HG03066 (cell line): ENCODE measurements at regions not wholly inside any gene's neighbourhood (a gene's known extent, or its start where the extent isn't known, plus 50 kb on each side); places are given as distances from the start of the nearest gene placed in this dataset.
"Not testable (repeated sequence)": the region's sequence is repeated elsewhere in the genome, so short reads cannot be mapped to it uniquely, and the experiment has no call there.

Experiments
- ATAC-seq: cut with Tn5 transposase; IDR thresholded peaks from one replicate; pipeline ENCODE4 v1.9.1; 2021; ENCODE audit warnings: low read depth; ENCODE audit not compliant: unreplicated experiment

- no peak for ATAC-seq
These were observed 124.6 kb upstream of the IQSEC1 start for GRCh38 chr3:13197795-13198194.

GRCh38 chr3:13197281-13197680 lies 124.1 kb upstream of the IQSEC1 start:
- no peak for ATAC-seq

- ATAC-seq = no peak
These were observed 122.1 kb upstream of the IQSEC1 start for GRCh38 chr3:13195374-13195773.

- ATAC-seq = no peak
These were observed 121.3 kb upstream of the IQSEC1 start for GRCh38 chr3:13194285-13195209.

DNA sequence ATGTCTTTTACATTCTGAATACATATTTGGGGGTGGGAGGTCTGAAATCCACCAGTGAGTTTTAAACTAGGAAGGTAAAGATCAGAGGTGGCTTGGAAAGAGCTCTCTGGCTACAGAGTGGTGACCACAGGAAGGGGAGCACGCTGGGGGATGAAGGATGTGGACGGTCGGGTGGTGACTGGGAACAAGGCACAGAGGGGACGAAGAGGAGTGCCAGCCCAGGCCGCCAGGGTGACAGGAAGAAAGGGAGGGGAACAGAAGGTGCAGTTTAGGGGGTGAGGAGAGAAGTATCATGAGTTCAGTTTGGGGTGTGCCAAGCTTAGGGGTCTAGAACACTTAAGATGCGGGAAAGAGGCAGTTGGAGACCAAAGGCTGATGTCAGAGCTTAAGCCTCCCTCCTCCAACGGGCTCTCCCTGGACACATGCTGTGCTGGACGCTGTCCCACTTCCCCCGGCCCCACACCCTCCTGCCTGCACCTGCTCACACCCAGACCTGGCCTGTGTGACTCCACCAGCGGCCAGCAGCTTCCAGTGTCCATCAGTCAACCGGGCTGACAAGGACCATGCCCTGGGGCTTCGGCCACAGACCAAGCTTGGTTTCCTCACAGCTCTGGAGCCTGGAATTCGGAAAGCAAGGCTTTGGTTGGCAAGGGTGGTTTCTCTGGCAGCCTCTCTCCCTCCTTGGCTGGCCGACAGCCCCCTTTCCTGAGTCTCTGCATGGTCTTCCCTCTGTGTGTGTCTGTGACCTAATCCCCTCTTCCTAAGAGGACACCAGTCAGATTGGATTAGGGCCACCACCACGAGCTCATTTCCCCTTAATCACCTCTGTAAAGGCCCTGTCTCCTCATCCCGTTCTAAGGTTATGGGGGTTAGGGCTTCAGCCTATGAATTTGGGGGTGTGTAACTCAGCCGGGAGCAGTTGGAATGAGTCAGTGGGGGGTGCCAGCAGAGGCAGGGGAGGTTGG lies 120.4 kb upstream of the IQSEC1 start:
- ATAC-seq = no peak

- no peak for ATAC-seq
These were observed 119.4 kb upstream of the IQSEC1 start for GRCh38 chr3:13192471-13193213.

DNA sequence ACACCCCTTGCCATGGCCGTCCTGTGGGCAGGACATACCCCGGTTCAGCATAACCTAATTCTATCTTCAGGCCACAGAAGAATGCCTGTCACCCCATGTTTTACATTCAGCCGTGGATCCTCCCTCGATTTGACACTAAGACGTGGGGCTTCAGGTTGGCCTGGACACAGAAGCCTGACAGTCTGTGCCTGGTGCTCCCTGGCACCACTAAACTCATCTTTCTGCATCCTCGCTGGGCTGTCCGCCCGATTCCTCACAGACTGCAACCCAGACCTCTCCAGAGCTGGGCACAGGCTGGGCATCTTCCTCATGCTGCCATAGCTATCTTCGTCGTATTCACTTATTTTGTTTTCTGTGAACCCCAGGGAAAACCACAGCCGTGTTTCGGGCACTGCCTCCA lies 117.8 kb upstream of the IQSEC1 start:
- ATAC-seq = no peak

GRCh38 chr3:13190378-13190765 lies 117.1 kb upstream of the IQSEC1 start:
- no peak for ATAC-seq

- ATAC-seq = no peak
These were observed 116.6 kb upstream of the IQSEC1 start for GRCh38 chr3:13189639-13190377.

DNA sequence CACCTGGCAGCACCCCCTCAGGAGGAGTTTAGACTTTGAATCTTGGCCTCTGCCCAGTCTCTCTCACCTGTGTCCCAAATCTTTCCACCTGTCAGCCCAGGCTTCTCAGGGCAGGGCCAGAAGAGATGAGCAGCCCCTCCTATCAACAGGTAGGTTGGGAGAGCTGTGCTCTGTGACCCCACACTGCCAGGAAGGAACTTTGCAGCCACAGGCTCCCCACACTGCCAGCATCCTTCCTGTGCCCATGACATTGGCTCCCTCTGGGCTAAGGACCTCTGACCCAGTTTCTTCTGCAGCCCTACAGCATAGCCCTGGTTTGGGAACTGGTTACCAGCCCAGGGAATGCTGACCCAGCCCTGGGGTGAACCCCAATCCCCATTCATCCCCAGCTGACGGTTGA lies 115.7 kb upstream of the IQSEC1 start:
- ATAC-seq = no peak

DNA sequence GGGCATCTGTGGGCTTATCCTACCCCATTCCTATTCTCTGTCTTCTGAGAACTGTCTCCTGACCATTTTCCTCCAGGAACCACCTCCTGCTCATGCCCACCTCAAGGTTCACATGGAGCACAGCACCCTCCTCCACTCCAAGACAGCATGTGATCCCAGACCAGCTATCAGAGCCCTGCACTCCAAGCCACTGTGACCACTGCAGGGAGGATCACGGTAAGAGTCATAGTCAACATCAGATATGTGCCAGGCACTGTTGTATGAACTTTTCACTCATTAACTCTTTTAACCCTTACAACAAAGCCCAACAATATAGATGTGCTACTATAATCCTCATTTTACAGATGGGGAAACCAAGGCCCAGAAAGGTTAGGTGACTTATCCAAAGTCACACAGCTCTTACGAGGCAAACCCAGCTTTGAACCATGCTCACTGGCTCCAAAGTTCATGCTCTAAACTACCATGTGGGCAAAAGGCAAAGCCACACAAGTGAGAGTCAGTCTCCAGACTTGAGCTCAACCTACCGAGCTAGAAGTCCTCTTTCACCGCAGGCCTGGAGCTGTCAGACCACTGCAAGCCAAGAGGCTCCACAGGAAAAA lies 115.1 kb upstream of the IQSEC1 start:
- ATAC-seq = no peak

- ATAC-seq = no peak
These were observed 114.4 kb upstream of the IQSEC1 start for GRCh38 chr3:13187593-13187992.

- ATAC-seq = no peak
These were observed 113.2 kb upstream of the IQSEC1 start for GRCh38 chr3:13186435-13186815.

GRCh38 chr3:13185737-13186434 lies 112.7 kb upstream of the IQSEC1 start:
- ATAC-seq = no peak

DNA sequence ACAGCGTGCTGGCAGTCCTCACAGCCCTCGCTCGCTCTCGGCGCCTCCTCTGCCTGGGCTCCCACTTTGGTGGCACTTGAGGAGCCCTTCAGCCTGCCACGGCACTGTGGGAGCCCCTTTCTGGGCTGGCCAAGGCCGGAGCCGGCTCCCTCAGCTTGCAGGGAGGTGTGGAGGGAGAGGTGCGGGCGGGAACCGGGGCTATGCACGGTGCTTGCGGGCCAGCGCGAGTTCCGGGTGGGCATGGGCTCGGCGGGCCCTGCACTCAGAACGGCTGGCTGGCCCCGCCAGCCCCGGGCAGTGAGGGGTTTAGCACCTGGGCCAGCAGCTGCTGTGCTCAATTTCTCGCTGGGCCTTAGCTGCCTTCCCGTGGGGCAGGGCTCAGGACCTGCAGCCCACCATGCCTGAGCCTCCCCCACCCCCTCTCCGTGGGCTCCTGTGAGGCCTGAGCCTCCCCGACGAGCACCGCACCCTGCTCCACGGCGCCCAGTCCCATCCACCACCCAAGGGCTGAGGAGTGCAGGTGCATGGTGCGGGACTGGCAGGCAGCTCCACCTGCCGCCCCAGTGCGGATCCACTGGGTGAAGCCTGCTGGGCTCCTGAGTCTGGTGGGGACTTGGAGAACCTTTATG lies 106.5 kb upstream of the IQSEC1 start:
- not testable (repeated sequence) for ATAC-seq

DNA sequence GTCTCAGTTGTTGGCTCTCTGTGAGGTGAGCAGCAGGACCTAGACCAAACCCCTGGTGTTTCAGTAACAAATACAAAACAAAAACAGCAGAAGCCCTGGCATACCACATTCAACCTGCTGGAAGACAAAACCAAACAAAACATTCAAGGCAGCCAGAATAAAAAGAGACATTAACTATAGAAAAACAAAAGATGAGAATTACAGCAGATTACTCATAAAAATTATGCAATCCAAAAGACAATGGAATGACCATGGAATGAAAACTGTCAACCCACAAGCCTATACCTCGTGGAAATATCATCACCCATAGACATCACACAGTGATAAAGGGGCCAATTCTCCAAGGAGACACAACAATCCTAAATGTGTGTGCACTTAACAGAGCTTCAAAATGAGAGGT lies 106.0 kb upstream of the IQSEC1 start:
- no peak for ATAC-seq

- ATAC-seq = no peak
These were observed 104.9 kb upstream of the IQSEC1 start for GRCh38 chr3:13178107-13178506.

GRCh38 chr3:13177641-13178040 lies 104.4 kb upstream of the IQSEC1 start:
- no peak for ATAC-seq

GRCh38 chr3:13177236-13177635 lies 104.0 kb upstream of the IQSEC1 start:
- ATAC-seq = no peak
